ENCODE measurements at regions not wholly inside any gene's neighbourhood (a gene's known extent, or its start where the extent isn't known, plus 50 kb on each side); places are given as distances from the start of the nearest gene placed in this dataset.

GRCh38 chr6:91565207-91565606, 978.3 kb upstream of the MAP3K7 start:
- Histone ChIP-seq H3K23me2 (ENCODE audit: insufficient read length, low read depth, low read length, poor library complexity, severe bottlenecking) (no peaks in the 10 kb centered on the region), H3K4me2 (ENCODE audit: insufficient read depth, insufficient read length, low read length) (no peak overlapping the region), H3K79me2 (ENCODE audit: insufficient read depth, low read length) (no peaks in the 10 kb centered on the region), H4K5ac (ENCODE audit: insufficient read length, low read depth, low read length) (no peak overlapping the region), H3K27ac (ENCODE audit: insufficient read length, low read depth, low read length) (no peak overlapping the region), H2BK12ac (ENCODE audit: insufficient read length, low read depth, low read length) (no peak overlapping the region), H2AK5ac (ENCODE audit: insufficient read length, low read length) (no peak overlapping the region), H4K8ac (replicated peaks; ENCODE audit: insufficient read length, low read depth, low read length) (no peak overlapping the region), H2BK120ac (ENCODE audit: low read depth, low read length, poor library complexity, severe bottlenecking) (no peak overlapping the region), H3T11ph (ENCODE audit: low read length) (no peak overlapping the region), H4K91ac (ENCODE audit: insufficient read length, low read depth, low read length) (no peak overlapping the region), H3K79me1 (ENCODE audit: insufficient read depth, low read depth, low read length, poor library complexity, severe bottlenecking) (no peaks in the 10 kb centered on the region), H2BK5ac (ENCODE audit: insufficient read length, low read length) (no peak overlapping the region), H3K9me3 (ENCODE audit: control insufficient read depth, low read depth, low read length) (no peaks in the 10 kb centered on the region), H3K9ac (ENCODE audit: extremely low read depth, insufficient read length, low read length) (no peak overlapping the region), H3K4ac (ENCODE audit: low read depth, low read length) (no peak overlapping the region), H2BK20ac (ENCODE audit: low read depth, low read length, poor library complexity, severe bottlenecking) (no peak overlapping the region), H3K4me1 (ENCODE audit: insufficient read depth, low read length) (no peaks in the 10 kb centered on the region), H2AFZ (ENCODE audit: low read length) (no peak overlapping the region), H2BK15ac (ENCODE audit: low read depth, low read length) (no peak overlapping the region), H3K23ac (ENCODE audit: insufficient read length, low read depth, low read length) (no peak overlapping the region), H3K56ac (ENCODE audit: insufficient read length, low read depth, low read length) (no peak overlapping the region), H3K18ac (ENCODE audit: insufficient read length, low read depth, low read length) (no peak overlapping the region), H3K27me3 (ENCODE audit: insufficient read depth, low read length) (no peaks in the 10 kb centered on the region), H3K14ac (ENCODE audit: insufficient read depth, low read length) (no peak overlapping the region), H4K20me1 (ENCODE audit: control insufficient read depth, insufficient read depth, insufficient read length) (no peaks in the 10 kb centered on the region)
- peaks cover 6 to 9% of the 10 kb centered on the region in 2 experiments; a peak in 4 of 5 replicates for H3K9me3 Mint-ChIP-seq
- no peak for TF ChIP-seq CTCF (conservative IDR thresholded peaks at IDR 0.05)
- H3K27me3 Mint-ChIP-seq (ENCODE audit: low read depth) = no peaks in the 10 kb centered on the region
- no peak overlapping the region for H3K4me3 Mint-ChIP-seq
- no CpG with 5 or more reads among the region's 3 CpGs for WGBS (ENCODE audit: extremely low coverage, insufficient read length, low lambda C conversion rate)
- no peak overlapping the region for H3K27ac Mint-ChIP-seq
- DNase-seq = no peak
- peaks cover 0 to 10% (median 1%) of the 10 kb centered on the region in 3 experiments; a peak in 5 of 7 replicates for H3K36me3 Mint-ChIP-seq (ENCODE audit: insufficient read depth in 1 of 3, low read depth in 3 of 3)
- H3K4me1 Mint-ChIP-seq = peaks cover 3 to 5% of the 10 kb centered on the region in 2 experiments; a peak in 3 of 4 replicates

Data from H9 (cell line).